ENCODE measurements at regions not wholly inside any gene's neighbourhood (a gene's known extent, or its start where the extent isn't known, plus 50 kb on each side); places are given as distances from the start of the nearest gene placed in this dataset.

DNA sequence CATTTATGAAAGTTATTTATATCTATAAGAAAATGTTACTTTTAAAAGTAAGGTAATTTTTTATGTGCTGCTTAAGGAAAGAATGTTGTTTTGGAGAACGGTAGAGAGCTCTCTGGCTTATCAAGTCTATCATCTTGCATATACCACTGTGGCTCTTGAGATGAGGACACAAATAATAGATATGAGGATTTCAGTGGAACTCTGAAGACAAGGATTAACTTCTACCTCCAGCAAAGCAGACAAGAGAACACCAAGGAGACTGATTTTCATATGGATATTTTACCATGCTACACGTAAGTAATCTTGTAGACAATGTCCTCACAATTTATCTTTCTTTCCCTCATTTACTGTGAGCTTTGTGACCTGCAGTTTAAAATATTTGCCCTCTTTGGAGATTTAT, 557.5 kb upstream of the NDST4 start:
- DNase-seq (ENCODE audit: low read depth), result no peak
- H3K4me3 ChIP-seq (ENCODE audit: low read length), result no peak overlapping the region
- TF ChIP-seq, protein P1, sequence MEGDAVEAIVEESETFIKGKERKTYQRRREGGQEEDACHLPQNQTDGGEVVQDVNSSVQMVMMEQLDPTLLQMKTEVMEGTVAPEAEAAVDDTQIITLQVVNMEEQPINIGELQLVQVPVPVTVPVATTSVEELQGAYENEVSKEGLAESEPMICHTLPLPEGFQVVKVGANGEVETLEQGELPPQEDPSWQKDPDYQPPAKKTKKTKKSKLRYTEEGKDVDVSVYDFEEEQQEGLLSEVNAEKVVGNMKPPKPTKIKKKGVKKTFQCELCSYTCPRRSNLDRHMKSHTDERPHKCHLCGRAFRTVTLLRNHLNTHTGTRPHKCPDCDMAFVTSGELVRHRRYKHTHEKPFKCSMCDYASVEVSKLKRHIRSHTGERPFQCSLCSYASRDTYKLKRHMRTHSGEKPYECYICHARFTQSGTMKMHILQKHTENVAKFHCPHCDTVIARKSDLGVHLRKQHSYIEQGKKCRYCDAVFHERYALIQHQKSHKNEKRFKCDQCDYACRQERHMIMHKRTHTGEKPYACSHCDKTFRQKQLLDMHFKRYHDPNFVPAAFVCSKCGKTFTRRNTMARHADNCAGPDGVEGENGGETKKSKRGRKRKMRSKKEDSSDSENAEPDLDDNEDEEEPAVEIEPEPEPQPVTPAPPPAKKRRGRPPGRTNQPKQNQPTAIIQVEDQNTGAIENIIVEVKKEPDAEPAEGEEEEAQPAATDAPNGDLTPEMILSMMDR (conservative IDR thresholded peaks at IDR 0.05; ENCODE audit: low read depth, low read length), result no peak

DNA sequence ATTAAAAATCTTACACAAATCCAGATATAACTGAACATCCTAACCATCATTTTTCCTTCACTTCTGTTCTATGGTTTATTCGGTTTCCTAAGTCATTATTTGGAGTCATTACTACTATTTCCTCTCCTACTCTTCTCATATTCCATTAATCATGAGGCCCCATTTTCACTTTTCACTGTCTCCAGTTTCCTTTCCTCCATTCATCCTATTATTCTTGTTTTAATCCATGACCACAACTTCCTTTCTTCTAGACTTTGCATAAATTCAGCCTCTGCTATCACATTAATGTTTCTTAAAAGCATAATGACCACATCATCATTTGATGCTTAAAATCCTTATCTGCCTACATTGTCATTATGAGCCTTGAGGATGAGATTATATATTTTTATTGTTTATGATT, 555.0 kb upstream of the NDST4 start:
- TF ChIP-seq, protein P1 (conservative IDR thresholded peaks at IDR 0.05; ENCODE audit: low read depth, low read length), result no peak
- no peak for DNase-seq (ENCODE audit: low read depth)
- no peak overlapping the region for H3K4me3 ChIP-seq (ENCODE audit: low read length)

DNA sequence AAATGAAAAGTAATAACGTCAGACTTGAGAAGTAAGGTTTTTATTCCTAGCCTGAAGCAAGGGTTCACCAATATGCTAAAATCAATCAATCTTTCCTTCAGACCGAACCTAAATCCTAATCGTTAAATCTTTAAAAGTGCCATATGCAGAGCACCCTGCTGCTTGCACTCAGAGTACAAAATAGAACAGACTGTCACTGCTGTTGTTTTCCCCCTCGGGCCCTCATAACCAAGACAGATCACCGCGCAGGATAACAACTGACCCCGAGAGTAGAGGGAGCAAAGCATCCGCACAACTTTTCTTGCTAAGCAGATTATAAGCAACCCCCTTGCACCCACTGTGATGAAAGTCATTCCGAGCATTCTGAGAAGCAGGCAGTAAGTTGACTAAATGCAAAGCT, 550.9 kb upstream of the NDST4 start:
- DNase-seq (ENCODE audit: low read depth), result peak; percentile 21
- TF ChIP-seq, protein P1 (conservative IDR thresholded peaks at IDR 0.05; ENCODE audit: low read depth, low read length), result no peak
- peak overlapping the region; percentile 36 for H3K4me3 ChIP-seq (ENCODE audit: low read length)

DNA sequence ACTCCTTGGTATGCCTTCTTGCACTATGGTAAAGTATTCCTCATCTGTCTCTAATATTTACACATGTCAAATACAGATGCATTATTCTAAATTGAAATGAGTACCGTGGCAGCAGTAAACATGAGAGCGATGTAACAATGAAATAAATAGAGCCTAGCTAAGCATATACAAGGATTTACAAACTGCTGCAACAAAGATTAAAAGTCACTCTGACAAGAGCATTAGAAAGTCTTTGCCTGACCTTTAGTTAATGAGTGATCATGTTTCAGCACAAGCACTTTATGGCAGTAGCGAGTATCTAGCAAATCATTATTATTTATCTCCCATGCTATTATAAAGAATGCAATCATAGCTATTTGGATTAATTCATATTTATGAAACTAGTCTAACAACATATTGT, 547.0 kb upstream of the NDST4 start:
- TF ChIP-seq, protein P1 (conservative IDR thresholded peaks at IDR 0.05; ENCODE audit: low read depth, low read length), result no peak
- H3K4me3 ChIP-seq (ENCODE audit: low read length), result no peak overlapping the region
- no peak for DNase-seq (ENCODE audit: low read depth)

DNA sequence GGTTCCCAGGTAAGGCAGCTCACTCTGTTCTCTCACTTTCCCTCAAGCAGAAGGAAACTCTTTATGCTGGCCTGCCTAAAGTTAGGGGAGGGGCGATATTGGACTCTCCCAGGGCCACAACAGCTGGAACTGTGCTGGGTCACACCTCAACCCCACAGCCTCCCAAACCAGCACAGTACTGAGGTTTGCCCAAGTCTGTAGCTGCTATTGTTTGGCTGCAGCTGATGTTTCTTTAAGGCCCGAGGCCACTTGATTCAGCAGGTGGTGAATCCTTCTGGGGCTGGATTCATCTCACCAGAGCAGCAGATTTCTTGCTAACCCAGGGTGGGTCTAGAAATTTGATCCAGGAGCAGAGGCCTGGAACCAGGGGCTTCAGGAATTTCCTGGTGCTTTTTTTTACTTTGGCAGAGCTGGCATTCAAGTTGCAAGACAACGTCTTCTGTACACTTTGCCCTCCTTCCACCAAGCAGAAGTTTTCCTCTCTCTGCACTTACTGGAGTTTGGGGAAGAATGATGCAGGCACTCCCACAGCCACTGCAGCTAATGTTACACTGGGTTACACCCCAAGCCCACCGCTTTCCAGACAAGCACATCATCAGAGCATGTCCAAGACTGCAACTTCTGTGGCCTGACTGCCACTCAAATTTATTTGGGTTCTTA, 544.7 kb upstream of the NDST4 start:
- DNase-seq (ENCODE audit: low read depth), result no peak
- no peak overlapping the region for H3K4me3 ChIP-seq (ENCODE audit: low read length)
- TF ChIP-seq, protein P1 (conservative IDR thresholded peaks at IDR 0.05; ENCODE audit: low read depth, low read length), result no peak

DNA sequence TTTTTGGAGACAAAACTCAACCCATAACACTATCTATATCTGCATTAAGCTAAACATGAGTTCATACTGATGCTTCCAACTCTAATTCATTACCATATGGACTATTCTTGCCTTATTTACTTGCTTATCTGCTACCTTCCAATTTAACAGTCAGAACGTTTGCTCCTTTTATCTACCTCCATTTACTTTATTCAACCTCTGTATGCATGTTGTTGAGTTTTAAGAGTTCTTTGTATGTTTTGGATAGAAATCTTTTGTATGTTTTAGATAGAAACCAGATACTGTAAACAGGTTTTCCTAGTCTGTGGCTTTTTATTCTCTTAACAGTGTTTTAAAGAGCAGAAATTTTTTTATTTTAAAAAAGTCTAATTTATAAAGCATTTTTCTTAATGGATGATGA, 542.2 kb upstream of the NDST4 start:
- DNase-seq (ENCODE audit: low read depth), result no peak
- TF ChIP-seq, protein P1 (conservative IDR thresholded peaks at IDR 0.05; ENCODE audit: low read depth, low read length), result no peak
- H3K4me3 ChIP-seq (ENCODE audit: low read length), result no peak overlapping the region

DNA sequence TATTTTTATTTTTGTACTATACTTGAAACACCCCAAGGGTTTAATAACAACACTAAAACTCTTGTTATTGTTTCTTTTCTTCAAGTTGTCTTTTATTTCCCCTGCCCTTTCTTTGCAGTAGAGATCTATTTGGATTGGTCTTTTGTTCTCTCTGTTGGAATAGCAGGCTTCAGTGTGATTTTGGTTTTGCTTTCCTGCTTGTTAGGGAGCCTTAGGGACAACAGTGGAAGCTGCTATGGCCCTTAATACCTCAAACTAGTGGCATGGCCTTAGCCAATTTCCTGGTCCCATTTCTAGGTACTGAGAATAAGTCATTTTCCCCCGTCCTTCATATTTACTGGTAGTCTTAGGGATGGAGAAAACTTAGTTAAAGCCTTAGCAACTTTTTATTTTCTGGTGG, 535.4 kb upstream of the NDST4 start:
- DNase-seq (ENCODE audit: low read depth), result no peak
- no peak overlapping the region for H3K4me3 ChIP-seq (ENCODE audit: low read length)
- TF ChIP-seq, protein P1 (conservative IDR thresholded peaks at IDR 0.05; ENCODE audit: low read depth, low read length), result no peak

Measured in retinal pigment epithelial cell (primary cell).